GM13976 (cell line): ENCODE measurements at regions not wholly inside any gene's neighbourhood (a gene's known extent, or its start where the extent isn't known, plus 50 kb on each side); places are given as distances from the start of the nearest gene placed in this dataset.

Experiments
- DNase-seq: peaks from one replicate; pipeline ENCODE4 v3.0.0; 2012; ENCODE audit warnings: low spot score
- in situ Hi-C: fragments of 300-500 bp; cut with MboI; formaldehyde crosslinking; loops from one replicate; pipeline ENCODE4 v1.12.0; 2022; ENCODE audit warnings: low sequenced_read_pairs, mixed read lengths, inconsistent platforms; ENCODE audit not compliant: unreplicated experiment
- TF ChIP-seq, protein P1 (sequence below): IDR thresholded peaks from 2 replicates; pipeline ENCODE4 v1.5.1; 2012; ENCODE audit warnings: borderline replicate concordance, mild to moderate bottlenecking; ENCODE audit not compliant: insufficient read depth; ENCODE audit errors: extremely low read depth, missing control alignments, control extremely low read depth

GRCh38 chr4:37138789-37139188, 105.8 kb upstream of the NWD2 start:
- TF ChIP-seq, protein P1, sequence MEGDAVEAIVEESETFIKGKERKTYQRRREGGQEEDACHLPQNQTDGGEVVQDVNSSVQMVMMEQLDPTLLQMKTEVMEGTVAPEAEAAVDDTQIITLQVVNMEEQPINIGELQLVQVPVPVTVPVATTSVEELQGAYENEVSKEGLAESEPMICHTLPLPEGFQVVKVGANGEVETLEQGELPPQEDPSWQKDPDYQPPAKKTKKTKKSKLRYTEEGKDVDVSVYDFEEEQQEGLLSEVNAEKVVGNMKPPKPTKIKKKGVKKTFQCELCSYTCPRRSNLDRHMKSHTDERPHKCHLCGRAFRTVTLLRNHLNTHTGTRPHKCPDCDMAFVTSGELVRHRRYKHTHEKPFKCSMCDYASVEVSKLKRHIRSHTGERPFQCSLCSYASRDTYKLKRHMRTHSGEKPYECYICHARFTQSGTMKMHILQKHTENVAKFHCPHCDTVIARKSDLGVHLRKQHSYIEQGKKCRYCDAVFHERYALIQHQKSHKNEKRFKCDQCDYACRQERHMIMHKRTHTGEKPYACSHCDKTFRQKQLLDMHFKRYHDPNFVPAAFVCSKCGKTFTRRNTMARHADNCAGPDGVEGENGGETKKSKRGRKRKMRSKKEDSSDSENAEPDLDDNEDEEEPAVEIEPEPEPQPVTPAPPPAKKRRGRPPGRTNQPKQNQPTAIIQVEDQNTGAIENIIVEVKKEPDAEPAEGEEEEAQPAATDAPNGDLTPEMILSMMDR, result no peak
- in situ Hi-C loops, result no loop called here
- no peak for DNase-seq

- TF ChIP-seq, protein P1, result no peak
- no peak for DNase-seq
- in situ Hi-C loops, result no loop called here
Measured at GRCh38 chr4:37139987-37140386, 104.6 kb upstream of the NWD2 start.

DNA sequence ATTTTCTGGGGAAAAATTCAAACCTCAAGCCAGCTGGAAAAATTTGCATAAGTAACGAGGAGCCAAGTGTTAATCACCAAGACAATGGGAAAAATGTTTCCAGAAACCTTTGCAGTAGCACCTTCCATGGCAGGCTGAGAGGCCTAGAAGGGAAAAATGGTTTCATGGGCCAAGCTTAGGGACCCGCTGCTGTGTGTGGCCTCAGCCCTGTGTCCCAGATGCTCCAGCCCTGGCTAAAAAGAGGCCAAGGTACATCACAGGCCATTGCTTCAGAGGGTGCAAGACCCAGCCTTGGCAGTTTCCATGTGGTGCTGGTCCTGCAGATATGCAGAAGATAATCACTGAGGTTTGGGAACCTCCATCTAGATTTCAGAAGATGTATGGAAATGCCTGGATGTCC, 98.3 kb upstream of the NWD2 start:
- no peak for DNase-seq
- TF ChIP-seq, protein P1, result no peak
- in situ Hi-C loops, result no loop called here

- in situ Hi-C loops, result no loop called here
- no peak for DNase-seq
- TF ChIP-seq, protein P1, result no peak
Measured at GRCh38 chr4:37157476-37158167, 86.9 kb upstream of the NWD2 start.

DNA sequence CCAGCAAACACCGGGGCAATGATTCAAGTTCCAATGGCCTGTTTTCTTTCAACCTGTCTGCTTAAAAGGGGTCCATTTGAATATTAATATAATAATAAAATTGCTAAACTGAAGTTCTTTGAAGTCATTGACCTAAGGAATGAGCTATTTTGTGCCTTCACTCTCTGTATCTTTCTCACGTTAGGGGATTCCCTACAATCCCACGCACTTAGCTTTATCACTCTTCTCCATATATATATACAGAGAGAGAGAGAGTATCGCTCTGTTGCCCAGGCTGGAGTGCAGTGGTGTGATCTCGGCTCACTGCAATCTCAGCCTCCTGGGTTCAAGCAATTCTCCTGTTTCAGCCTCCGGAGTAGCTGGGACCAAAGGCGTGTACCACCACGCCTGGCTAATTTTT, 83.9 kb upstream of the NWD2 start:
- TF ChIP-seq, protein P1, result no peak
- in situ Hi-C loops, result no loop called here
- DNase-seq, result no peak

DNA sequence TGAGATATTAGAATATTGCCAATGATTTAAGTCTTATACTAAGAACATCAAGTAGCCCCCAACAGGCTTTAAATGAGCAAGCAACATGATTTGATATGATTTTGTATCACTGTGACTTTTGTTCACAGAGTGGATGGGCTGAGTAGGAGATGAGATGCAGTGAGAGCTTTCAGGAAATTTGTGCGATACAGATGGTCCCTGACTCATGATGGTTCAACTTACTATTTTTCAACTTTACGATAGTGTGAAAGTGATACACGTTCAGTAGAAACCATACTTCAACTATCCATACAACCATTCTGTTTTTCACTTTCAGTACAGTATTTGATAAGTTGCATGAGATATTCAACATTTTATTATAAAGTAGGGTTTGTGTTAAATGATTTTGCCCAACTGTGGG, 78.7 kb upstream of the NWD2 start:
- in situ Hi-C loops, result no loop called here
- TF ChIP-seq, protein P1, result no peak
- DNase-seq, result no peak
